ENCODE measurements at regions not wholly inside any gene's neighbourhood (a gene's known extent, or its start where the extent isn't known, plus 50 kb on each side); places are given as distances from the start of the nearest gene placed in this dataset.

GRCh38 chr6:169317441-169318202 lies 64.0 kb upstream of the THBS2 start:
- no peak for TF ChIP-seq NFYB (IDR thresholded peaks at IDR 0.05; ENCODE audit: insufficient read depth, low read depth, low read length)
- no peak for TF ChIP-seq ATF7 (IDR thresholded peaks at IDR 0.05; ENCODE audit: low read depth)
- no peak for TF ChIP-seq EGR1 (IDR thresholded peaks at IDR 0.05; ENCODE audit: borderline replicate concordance in 1 of 2, low read depth in 2 of 2, low read length in 2 of 2)
- TF ChIP-seq MYC (IDR thresholded peaks at IDR 0.05; ENCODE audit: insufficient read depth, insufficient read length, insufficient replicate concordance, low read length, severe bottlenecking) = no peak
- TF ChIP-seq FOS (IDR thresholded peaks at IDR 0.05; ENCODE audit: borderline replicate concordance, extremely low read depth, insufficient read length) = no peak
- TF ChIP-seq CTCF (IDR thresholded peaks at IDR 0.05 in 2 of 3, conservative IDR thresholded peaks at IDR 0.05 in 1 of 3; ENCODE audit: control insufficient read depth in 2 of 3, extremely low read depth in 1 of 3, insufficient read depth in 1 of 3, low read depth in 3 of 3, low read length in 3 of 3) = no peak
